Tibial nerve (tissue), 4 donors: ENCODE measurements at regions not wholly inside any gene's neighbourhood (a gene's known extent, or its start where the extent isn't known, plus 50 kb on each side); places are given as distances from the start of the nearest gene placed in this dataset.

Experiments used
- DNase-seq, 2 donors: peaks; one replicate each; pipeline ENCODE4 v3.0.0-alpha.2; 2019; ENCODE audit warnings: low spot score in 2 of 2
- H3K27ac ChIP-seq, 4 donors: fragments of 200-600 bp; sonication (generic) in 3 of 4; one replicate each; pipeline ENCODE4 v1.5.1; 2017 to 2019; ENCODE audit warnings: mild to moderate bottlenecking in 1 of 4
- H3K27me3 ChIP-seq, 2 donors: fragments of 200-600 bp; sonication (generic) in 1 of 2; one replicate each; pipeline versions ENCODE4 v1.5.1 to v1.6.0; 2017 to 2019
- H3K36me3 ChIP-seq, 3 donors: fragments of 200-600 bp; sonication (generic); one replicate each; pipeline ENCODE4 v1.5.1; 2018 to 2019
- H3K4me1 ChIP-seq, 4 donors: fragments of 200-600 bp; sonication (generic) in 3 of 4; one replicate each; pipeline ENCODE4 v1.5.1; 2017 to 2019
- H3K4me3 ChIP-seq, 4 donors: fragments of 200-600 bp; sonication (generic) in 3 of 4; one replicate each; pipeline ENCODE4 v1.5.1; 2017 to 2019; ENCODE audit warnings: mild to moderate bottlenecking in 1 of 4, moderate library complexity in 1 of 4
- H3K9me3 ChIP-seq, 4 donors: fragments of 200-600 bp; sonication (generic) in 3 of 4; one replicate each; pipeline ENCODE4 v1.5.1; 2017 to 2019
- CTCF ChIP-seq, 5 experiments: fragments of 200-600 bp in 3 of 5; fragments of 450-650 bp in 2 of 5; sonication (generic) in 3 of 5; IDR thresholded peaks; one replicate each; pipeline ENCODE4 v1.5.1; 2016 to 2019; ENCODE audit warnings: antibody characterized with exemption in 5 of 5, mild to moderate bottlenecking in 3 of 5, moderate library complexity in 2 of 5
- EP300 ChIP-seq, 2 donors: sonication (generic); formaldehyde crosslinking; IDR thresholded peaks; one replicate each; pipeline ENCODE4 v1.6.1; 2017; ENCODE audit warnings: antibody characterized with exemption in 2 of 2, mild to moderate bottlenecking in 1 of 2
- POLR2A ChIP-seq, 2 donors: fragments of 450-650 bp; IDR thresholded peaks; one replicate each; pipeline ENCODE4 v1.6.1; 2017; ENCODE audit warnings: antibody characterized with exemption in 2 of 2, mild to moderate bottlenecking in 2 of 2, moderate library complexity in 2 of 2
- WGBS, 2 donors: methylation state at CpG; one replicate each; pipeline ENCODE4 v1.1.5; 2018; 5-methylcytosine and 5-hydroxymethylcytosine counted together

DNA sequence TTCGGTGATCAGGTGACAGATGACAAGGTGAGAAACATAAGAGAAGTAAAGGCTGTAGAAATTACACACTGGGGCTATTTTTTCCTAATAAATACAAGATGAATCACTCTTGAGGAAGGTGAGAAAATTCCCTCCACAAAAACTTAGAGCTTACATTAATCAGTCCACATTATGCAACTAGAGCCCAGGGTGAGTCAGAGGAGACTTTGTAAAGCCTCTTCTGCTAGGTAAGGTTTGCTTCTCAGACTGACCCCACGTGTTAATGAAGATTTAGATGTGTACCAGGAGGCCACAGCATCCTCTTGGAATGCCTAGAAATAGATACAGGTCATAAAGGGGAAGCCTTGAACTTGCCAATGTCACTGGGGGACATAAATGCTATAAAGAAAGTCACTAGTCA lies 396.0 kb upstream of the SMIM31 start:
- Histone ChIP-seq H3K36me3 (no peaks in the 10 kb centered on the region), H3K27ac (no peak overlapping the region), H3K4me3 (no peak overlapping the region), H3K4me1 (peaks cover 0 to 3% (median 0%) of the 10 kb centered on the region in 4 donors), H3K27me3 (no peaks in the 10 kb centered on the region), H3K9me3 (no peaks in the 10 kb centered on the region)
- no peak for DNase-seq
- TF ChIP-seq EP300 (IDR thresholded peaks at IDR 0.05) (no peak), CTCF (IDR thresholded peaks at IDR 0.05) (no peak), POLR2A (IDR thresholded peaks at IDR 0.05) (no peak)
- 48 to 55% methylated on average over 2 of the region's 2 CpGs for WGBS, 2 donors

DNA sequence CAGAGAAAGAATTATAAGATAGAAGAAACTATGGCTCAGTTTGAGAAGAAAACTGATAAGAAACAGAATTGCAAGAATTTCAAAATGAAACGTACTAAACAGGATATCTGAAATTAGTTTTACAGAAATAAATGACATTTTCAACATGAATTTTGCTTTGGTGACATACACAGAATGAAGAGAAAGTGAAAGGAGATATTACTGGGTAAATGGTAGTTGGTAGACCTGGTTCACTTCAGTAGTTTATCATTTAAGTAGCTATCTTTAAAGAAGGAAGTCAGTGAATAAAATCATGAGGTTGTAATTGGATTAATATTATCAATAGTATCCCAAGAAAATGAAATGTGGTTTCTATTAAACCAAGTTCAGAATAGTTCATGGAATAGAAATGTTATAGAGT lies 395.5 kb upstream of the SMIM31 start:
- H3K27me3 ChIP-seq, result no peaks in the 10 kb centered on the region
- H3K4me3 ChIP-seq, result no peak overlapping the region
- no peaks in the 10 kb centered on the region for H3K36me3 ChIP-seq
- peaks cover 0 to 3% (median 0%) of the 10 kb centered on the region in 4 donors for H3K4me1 ChIP-seq
- H3K9me3 ChIP-seq, result no peaks in the 10 kb centered on the region
- 69 to 85% methylated on average over 1 of the region's 1 CpG for WGBS, 2 donors
- TF ChIP-seq POLR2A (IDR thresholded peaks at IDR 0.05), result no peak
- no peak for TF ChIP-seq CTCF (IDR thresholded peaks at IDR 0.05)
- no peak for TF ChIP-seq EP300 (IDR thresholded peaks at IDR 0.05)
- no peak for DNase-seq
- no peak overlapping the region for H3K27ac ChIP-seq

DNA sequence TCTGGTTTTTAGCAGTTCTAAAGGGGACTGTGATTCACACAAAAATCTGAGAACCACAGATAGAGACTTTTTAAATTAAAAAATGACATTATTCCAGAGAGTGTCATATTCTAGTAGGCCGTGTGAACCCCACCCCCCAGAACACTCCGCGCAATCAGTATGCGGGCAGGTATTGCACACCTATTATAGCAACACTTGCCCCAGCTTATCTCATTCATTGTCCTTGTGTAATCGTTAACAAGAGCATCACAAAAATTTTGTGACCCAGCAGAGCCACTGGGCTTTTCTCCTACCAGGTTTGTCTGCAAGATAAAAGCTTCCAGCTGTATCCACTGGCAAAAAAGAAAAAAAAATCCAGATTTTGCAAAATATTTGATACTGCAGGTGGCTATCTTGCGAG lies 394.1 kb upstream of the SMIM31 start:
- Histone ChIP-seq H3K4me1 (peaks cover 0 to 3% (median 0%) of the 10 kb centered on the region in 4 donors), H3K9me3 (no peaks in the 10 kb centered on the region), H3K36me3 (no peaks in the 10 kb centered on the region), H3K27me3 (no peaks in the 10 kb centered on the region), H3K4me3 (no peak overlapping the region), H3K27ac (no peak overlapping the region)
- 78 to 83% methylated on average over 6 of the region's 6 CpGs for WGBS, 2 donors
- TF ChIP-seq POLR2A (IDR thresholded peaks at IDR 0.05) (no peak), EP300 (IDR thresholded peaks at IDR 0.05) (no peak), CTCF (IDR thresholded peaks at IDR 0.05) (no peak)
- DNase-seq, result no peak

- TF ChIP-seq CTCF (IDR thresholded peaks at IDR 0.05) (no peak), POLR2A (IDR thresholded peaks at IDR 0.05) (no peak), EP300 (IDR thresholded peaks at IDR 0.05) (no peak)
- WGBS, 2 donors, result 67 to 79% methylated on average over 6 of the region's 6 CpGs
These were observed 385.0 kb upstream of the SMIM31 start for GRCh38 chr4:164368894-164369293.

DNA sequence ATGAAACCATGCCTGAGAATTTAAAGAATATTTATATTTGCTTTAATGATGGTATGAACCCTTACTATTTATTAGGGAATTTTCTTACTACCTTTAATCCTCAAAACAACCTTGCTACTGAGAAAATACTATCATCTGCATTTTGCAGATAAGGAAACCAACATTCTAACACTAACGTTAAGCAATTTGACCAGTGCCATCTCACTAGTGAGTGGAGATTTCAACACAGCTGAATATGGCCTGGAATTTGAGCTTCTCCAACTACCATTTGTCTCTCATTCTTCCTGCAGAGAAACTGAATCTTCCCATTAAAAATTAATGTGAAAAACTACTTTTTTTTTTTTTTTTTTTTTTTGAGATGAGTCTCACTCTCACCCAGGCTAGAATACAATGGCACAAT lies 380.9 kb upstream of the SMIM31 start:
- H3K36me3 ChIP-seq, result no peaks in the 10 kb centered on the region
- H3K27ac ChIP-seq, result no peak overlapping the region
- no peaks in the 10 kb centered on the region for H3K4me1 ChIP-seq
- TF ChIP-seq EP300 (IDR thresholded peaks at IDR 0.05) (no peak), CTCF (IDR thresholded peaks at IDR 0.05) (no peak), POLR2A (IDR thresholded peaks at IDR 0.05) (no peak)
- 79 to 84% methylated on average over 1 of the region's 1 CpG for WGBS, 2 donors
- no peaks in the 10 kb centered on the region for H3K27me3 ChIP-seq
- DNase-seq, result no peak
- no peak overlapping the region for H3K4me3 ChIP-seq
- H3K9me3 ChIP-seq, result no peaks in the 10 kb centered on the region

More at GRCh38 chr4:164368894-164369293, 385.0 kb upstream of the SMIM31 start:
- no peak overlapping the region for H3K4me3 ChIP-seq
- DNase-seq, result no peak
- no peaks in the 10 kb centered on the region for H3K36me3 ChIP-seq
- no peaks in the 10 kb centered on the region for H3K4me1 ChIP-seq
- no peaks in the 10 kb centered on the region for H3K27me3 ChIP-seq
- H3K27ac ChIP-seq, result no peak overlapping the region
- H3K9me3 ChIP-seq, result no peaks in the 10 kb centered on the region
